ENCODE measurements at regions not wholly inside any gene's neighbourhood (a gene's known extent, or its start where the extent isn't known, plus 50 kb on each side); places are given as distances from the start of the nearest gene placed in this dataset.
"Not testable (repeated sequence)": the region's sequence is repeated elsewhere in the genome, so short reads cannot be mapped to it uniquely, and the experiment has no call there.

DNA sequence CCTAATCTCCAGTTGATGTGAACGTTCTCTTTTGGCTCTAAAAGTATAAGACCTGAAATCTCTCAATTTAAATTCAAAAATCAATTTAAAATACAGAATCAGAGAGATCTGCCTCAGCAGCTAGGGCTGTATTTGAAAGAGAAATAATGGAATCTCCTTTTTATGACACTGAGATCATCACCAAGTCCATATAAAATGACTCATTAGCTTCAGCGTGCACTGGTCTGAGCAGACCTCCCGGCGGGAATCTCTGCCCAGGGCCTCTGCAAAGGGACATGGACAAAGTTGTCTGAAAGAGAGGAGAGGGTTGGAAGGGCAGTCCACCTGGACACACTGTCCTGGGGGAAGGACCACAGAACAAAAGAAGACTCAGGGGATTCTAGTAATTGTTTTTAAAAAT lies 855.6 kb downstream of the EFNB2 start:
- DNase-seq, result no peak
- Histone ChIP-seq H3K27me3 (no peaks in the 10 kb centered on the region), H3K9me3 (no peaks in the 10 kb centered on the region), H3K4me1 (no peaks in the 10 kb centered on the region), H3K27ac (no peak overlapping the region), H3K4me3 (no peak overlapping the region), H3K36me3 (no peaks in the 10 kb centered on the region)
- intact Hi-C loops (cut with DNase I), result no loop called here
- TF ChIP-seq, protein P1, sequence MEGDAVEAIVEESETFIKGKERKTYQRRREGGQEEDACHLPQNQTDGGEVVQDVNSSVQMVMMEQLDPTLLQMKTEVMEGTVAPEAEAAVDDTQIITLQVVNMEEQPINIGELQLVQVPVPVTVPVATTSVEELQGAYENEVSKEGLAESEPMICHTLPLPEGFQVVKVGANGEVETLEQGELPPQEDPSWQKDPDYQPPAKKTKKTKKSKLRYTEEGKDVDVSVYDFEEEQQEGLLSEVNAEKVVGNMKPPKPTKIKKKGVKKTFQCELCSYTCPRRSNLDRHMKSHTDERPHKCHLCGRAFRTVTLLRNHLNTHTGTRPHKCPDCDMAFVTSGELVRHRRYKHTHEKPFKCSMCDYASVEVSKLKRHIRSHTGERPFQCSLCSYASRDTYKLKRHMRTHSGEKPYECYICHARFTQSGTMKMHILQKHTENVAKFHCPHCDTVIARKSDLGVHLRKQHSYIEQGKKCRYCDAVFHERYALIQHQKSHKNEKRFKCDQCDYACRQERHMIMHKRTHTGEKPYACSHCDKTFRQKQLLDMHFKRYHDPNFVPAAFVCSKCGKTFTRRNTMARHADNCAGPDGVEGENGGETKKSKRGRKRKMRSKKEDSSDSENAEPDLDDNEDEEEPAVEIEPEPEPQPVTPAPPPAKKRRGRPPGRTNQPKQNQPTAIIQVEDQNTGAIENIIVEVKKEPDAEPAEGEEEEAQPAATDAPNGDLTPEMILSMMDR (IDR thresholded peaks at IDR 0.05), result no peak
- TF ChIP-seq POLR2A (IDR thresholded peaks at IDR 0.05), result no peak
- 69% methylated on average over 4 of the region's 4 CpGs for WGBS (ENCODE audit: insufficient coverage, low coverage, low lambda C conversion rate, missing lambda C conversion rate)
- ATAC-seq, result no peak

GRCh38 chr13:105678072-105678471 lies 857.4 kb downstream of the EFNB2 start:
- Histone ChIP-seq H3K27me3 (no peaks in the 10 kb centered on the region), H3K4me1 (no peaks in the 10 kb centered on the region), H3K27ac (no peak overlapping the region), H3K36me3 (no peaks in the 10 kb centered on the region), H3K4me3 (no peak overlapping the region), H3K9me3 (no peaks in the 10 kb centered on the region)
- TF ChIP-seq, protein P1 (IDR thresholded peaks at IDR 0.05), result no peak
- TF ChIP-seq POLR2A (IDR thresholded peaks at IDR 0.05), result no peak
- intact Hi-C loops (cut with DNase I), result no loop called here
- ATAC-seq (no peak), DNase-seq (no peak)
- WGBS (ENCODE audit: insufficient coverage, low coverage, low lambda C conversion rate, missing lambda C conversion rate), result 31% methylated on average over 1 of the region's 1 CpG

GRCh38 chr13:105672881-105673280 lies 862.6 kb downstream of the EFNB2 start:
- no peak overlapping the region for H3K4me3 ChIP-seq
- no peaks in the 10 kb centered on the region for H3K4me1 ChIP-seq
- H3K27me3 ChIP-seq, result no peaks in the 10 kb centered on the region
- H3K9me3 ChIP-seq, result no peaks in the 10 kb centered on the region
- DNase-seq, result no peak
- H3K36me3 ChIP-seq, result no peaks in the 10 kb centered on the region
- no peak for ATAC-seq
- intact Hi-C loops (cut with DNase I), result no loop called here
- no peak overlapping the region for H3K27ac ChIP-seq
- WGBS (ENCODE audit: insufficient coverage, low coverage, low lambda C conversion rate, missing lambda C conversion rate), result 55% methylated on average over 4 of the region's 4 CpGs
- TF ChIP-seq, protein P1 (IDR thresholded peaks at IDR 0.05), result no peak
- TF ChIP-seq POLR2A (IDR thresholded peaks at IDR 0.05), result no peak

- ATAC-seq; H3K27me3 ChIP-seq; intact Hi-C loops (cut with DNase I); H3K27ac ChIP-seq; H3K4me3 ChIP-seq; H3K36me3 ChIP-seq; H3K4me1 ChIP-seq; DNase-seq; H3K9me3 ChIP-seq: not testable (repeated sequence)
- WGBS (ENCODE audit: insufficient coverage, low coverage, low lambda C conversion rate, missing lambda C conversion rate), result 62% methylated on average over 5 of the region's 9 CpGs
These were observed 864.3 kb downstream of the EFNB2 start for GRCh38 chr13:105671131-105671530.

GRCh38 chr13:105670179-105670990 lies 865.1 kb downstream of the EFNB2 start:
- no peaks in the 10 kb centered on the region for H3K27me3 ChIP-seq
- no peaks in the 10 kb centered on the region for H3K4me1 ChIP-seq
- no peak overlapping the region for H3K27ac ChIP-seq
- peak in 3 of 4 donors; percentile 39 to 67 (median 59) for ATAC-seq
- H3K36me3 ChIP-seq, result no peaks in the 10 kb centered on the region
- TF ChIP-seq POLR2A (IDR thresholded peaks at IDR 0.05), result no peak
- TF ChIP-seq, protein P1 (IDR thresholded peaks at IDR 0.05), result no peak
- 53% methylated on average over 3 of the region's 3 CpGs for WGBS (ENCODE audit: insufficient coverage, low coverage, low lambda C conversion rate, missing lambda C conversion rate)
- H3K9me3 ChIP-seq, result no peaks in the 10 kb centered on the region
- no peak for DNase-seq
- H3K4me3 ChIP-seq, result no peak overlapping the region
- intact Hi-C loops (cut with DNase I), result no loop called here

All from right lobe of liver (tissue), 6 donors.